GM12891 (cell line): ENCODE measurements at regions not wholly inside any gene's neighbourhood (a gene's known extent, or its start where the extent isn't known, plus 50 kb on each side); places are given as distances from the start of the nearest gene placed in this dataset.

Experiments used
- DNase-seq: peaks from one replicate; pipeline ENCODE4 v3.0.0; 2011; ENCODE audit warnings: low spot score; ENCODE audit not compliant: insufficient read length
- FAIRE-seq: peaks from 2 replicates; lab custom pipeline; 2011; peaks lifted over from hg19 to GRCh38; lab: Jason Lieb, UNC
- PAX5 ChIP-seq: IDR thresholded peaks from 2 replicates; pipeline ENCODE4 v1.6.1; 2011; ENCODE audit warnings: low read length, moderate library complexity, mild to moderate bottlenecking; ENCODE audit not compliant: insufficient read depth, severe bottlenecking
- POLR2A ChIP-seq: IDR thresholded peaks from 2 replicates; pipeline ENCODE4 v1.6.1; 2011; ENCODE audit warnings: low read depth, low read length, control low read depth
- POLR2AphosphoS5 ChIP-seq: IDR thresholded peaks from 2 replicates; pipeline ENCODE4 v1.6.1; 2011; ENCODE audit warnings: low read depth, low read length, control low read depth
- POU2F2 ChIP-seq: IDR thresholded peaks from 2 replicates; pipeline ENCODE4 v1.6.1; 2011; ENCODE audit warnings: low read depth, mild to moderate bottlenecking, control low read depth, low read length, moderate library complexity
- SPI1 ChIP-seq: IDR thresholded peaks from 2 replicates; pipeline ENCODE4 v1.6.1; 2011; ENCODE audit warnings: low read depth, low read length, control low read depth
- TAF1 ChIP-seq: IDR thresholded peaks from 2 replicates; pipeline ENCODE4 v1.6.1; 2011; ENCODE audit warnings: low read depth, low read length, control low read depth

- FAIRE-seq (peak; percentile 95), DNase-seq (no peak)
- TF ChIP-seq PAX5 (no peak), POLR2AphosphoS5 (no peak), TAF1 (no peak), POLR2A (no peak), POU2F2 (no peak), SPI1 (no peak)
Observed at GRCh38 chr22:22395245-22395644, 113.3 kb downstream of the ZNF280B start.

GRCh38 chr22:22396741-22397291, 111.7 kb downstream of the ZNF280B start:
- DNase-seq (no peak), FAIRE-seq (no peak)
- TF ChIP-seq SPI1 = no peak
- TF ChIP-seq POU2F2 = no peak
- TF ChIP-seq POLR2AphosphoS5 = no peak
- no peak for TF ChIP-seq TAF1

- no peak for TF ChIP-seq POLR2A
- TF ChIP-seq POU2F2 = no peak
- TF ChIP-seq TAF1 = no peak
- TF ChIP-seq POLR2AphosphoS5 = no peak
- TF ChIP-seq PAX5 = no peak
- TF ChIP-seq SPI1 = no peak
- no peak for FAIRE-seq
- no peak for DNase-seq
Observed at GRCh38 chr22:22397292-22397870, 111.2 kb downstream of the ZNF280B start.

- TF ChIP-seq TAF1 (no peak), POLR2A (no peak), PAX5 (no peak)
- peak; percentile 47 for FAIRE-seq
- no peak for DNase-seq
Observed at GRCh38 chr22:22397875-22398524, 110.5 kb downstream of the ZNF280B start.

GRCh38 chr22:22398530-22399327, 109.8 kb downstream of the ZNF280B start:
- TF ChIP-seq POLR2AphosphoS5 = no peak
- no peak for TF ChIP-seq SPI1
- no peak for TF ChIP-seq POU2F2
- no peak for TF ChIP-seq TAF1
- no peak for TF ChIP-seq PAX5
- TF ChIP-seq POLR2A = no peak
- FAIRE-seq (no peak), DNase-seq (no peak)

GRCh38 chr22:22400099-22400498, 108.4 kb downstream of the ZNF280B start:
- no peak for FAIRE-seq
- DNase-seq = no peak
- no peak for TF ChIP-seq POLR2AphosphoS5
- TF ChIP-seq POLR2A = no peak
- no peak for TF ChIP-seq PAX5
- TF ChIP-seq TAF1 = no peak
- TF ChIP-seq SPI1 = no peak
- no peak for TF ChIP-seq POU2F2

- no peak for TF ChIP-seq TAF1
- no peak for TF ChIP-seq POU2F2
- TF ChIP-seq SPI1 = no peak
- no peak for TF ChIP-seq POLR2A
- no peak for TF ChIP-seq POLR2AphosphoS5
- TF ChIP-seq PAX5 = no peak
- FAIRE-seq (no peak), DNase-seq (no peak)
Observed at GRCh38 chr22:22400964-22401363, 107.6 kb downstream of the ZNF280B start.

- no peak for TF ChIP-seq POU2F2
- no peak for TF ChIP-seq PAX5
- no peak for TF ChIP-seq POLR2AphosphoS5
- TF ChIP-seq SPI1 = no peak
- TF ChIP-seq TAF1 = no peak
- no peak for TF ChIP-seq POLR2A
- DNase-seq (no peak), FAIRE-seq (no peak)
Observed at GRCh38 chr22:22401381-22401780, 107.2 kb downstream of the ZNF280B start.

- TF ChIP-seq POU2F2 (no peak), SPI1 (no peak), TAF1 (no peak), POLR2A (no peak), POLR2AphosphoS5 (no peak), PAX5 (no peak)
- FAIRE-seq (no peak), DNase-seq (no peak)
Observed at GRCh38 chr22:22403306-22403705, 105.2 kb downstream of the ZNF280B start.
